OCI-LY1 (cell line): ENCODE measurements at regions not wholly inside any gene's neighbourhood (a gene's known extent, or its start where the extent isn't known, plus 50 kb on each side); places are given as distances from the start of the nearest gene placed in this dataset.

Experiments used
- CTCF ChIP-seq: fragments of 200-600 bp; sonication (generic), shearing (Covaris generic); IDR thresholded peaks from 2 replicates; pipeline ENCODE4 v1.5.1; 2017; ENCODE audit warnings: mild to moderate bottlenecking, antibody characterized with exemption, low read length, moderate library complexity, mixed read lengths
- EZH2 ChIP-seq: fragments of 200-600 bp; sonication (generic), shearing (Covaris generic); IDR thresholded peaks from 2 replicates; pipeline ENCODE4 v1.8.0; 2017; ENCODE audit warnings: borderline replicate concordance, mixed run types, mild to moderate bottlenecking, antibody characterized with exemption, low read length, moderate library complexity, mixed read lengths

GRCh38 chr14:96940009-96940408 is 142.8 kb downstream of the VRK1 start:
- TF ChIP-seq CTCF = no peak
- no peak for TF ChIP-seq EZH2
